Lower leg skin (tissue), 3 donors: ENCODE measurements at regions not wholly inside any gene's neighbourhood (a gene's known extent, or its start where the extent isn't known, plus 50 kb on each side); places are given as distances from the start of the nearest gene placed in this dataset.

Experiments used
- CTCF ChIP-seq, 3 donors: fragments of 450-650 bp; IDR thresholded peaks; one replicate each; pipeline ENCODE4 v1.5.1; 2016; ENCODE audit warnings: antibody characterized with exemption in 3 of 3, mild to moderate bottlenecking in 3 of 3, moderate library complexity in 2 of 3
- POLR2A ChIP-seq, 2 donors: fragments of 450-650 bp; IDR thresholded peaks; one replicate each; pipeline ENCODE4 v1.6.1; 2016 to 2017; ENCODE audit warnings: antibody characterized with exemption in 2 of 2, mild to moderate bottlenecking in 1 of 2, moderate library complexity in 1 of 2

GRCh38 chr1:221573756-221574155 lies 168.1 kb downstream of the DUSP10 start:
- TF ChIP-seq CTCF (IDR thresholded peaks at IDR 0.05) (no peak), POLR2A (IDR thresholded peaks at IDR 0.05) (no peak)
